GM21576 (cell line): ENCODE measurements at regions not wholly inside any gene's neighbourhood (a gene's known extent, or its start where the extent isn't known, plus 50 kb on each side); places are given as distances from the start of the nearest gene placed in this dataset.
"Not testable (repeated sequence)": the region's sequence is repeated elsewhere in the genome, so short reads cannot be mapped to it uniquely, and the experiment has no call there.

Source experiments
- ATAC-seq: cut with Tn5 transposase; IDR thresholded peaks from one replicate; pipeline ENCODE4 v1.9.1; 2021; ENCODE audit warnings: mild to moderate bottlenecking, moderate library complexity; ENCODE audit not compliant: unreplicated experiment

DNA sequence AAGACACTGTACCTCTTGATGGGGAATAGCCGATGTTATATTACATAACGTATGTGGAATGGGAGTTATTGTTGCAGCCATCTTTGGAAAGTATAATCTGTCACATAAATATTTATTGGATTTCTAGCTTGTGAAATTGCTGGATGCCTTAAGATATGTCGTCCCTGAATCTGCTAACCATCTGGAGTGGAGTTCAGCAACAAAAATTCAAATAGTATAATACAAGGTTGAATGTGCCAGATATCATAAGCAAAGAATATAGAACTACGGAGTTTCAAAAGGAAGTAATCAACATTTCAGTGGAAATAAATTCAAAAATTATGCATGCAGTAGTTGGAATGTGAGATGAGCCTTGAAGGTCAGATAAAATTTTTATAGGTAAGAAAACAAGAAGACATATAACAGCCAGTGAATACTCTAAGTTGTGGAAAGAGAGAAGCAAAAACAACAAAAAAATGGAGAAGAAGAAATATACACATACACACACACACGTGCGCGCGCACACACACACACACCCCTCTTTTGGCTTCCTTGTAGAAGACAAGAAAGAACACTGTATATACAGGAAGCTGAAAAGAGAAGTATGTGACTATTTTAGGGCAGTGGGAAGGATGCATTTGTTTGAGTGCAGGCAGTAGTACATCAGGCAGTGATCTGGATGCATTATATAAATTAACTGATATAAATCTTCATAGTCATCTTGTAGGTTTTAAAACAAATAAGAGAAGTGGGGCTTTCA is 516.7 kb downstream of the KCNT2 start:
- ATAC-seq: no peak

DNA sequence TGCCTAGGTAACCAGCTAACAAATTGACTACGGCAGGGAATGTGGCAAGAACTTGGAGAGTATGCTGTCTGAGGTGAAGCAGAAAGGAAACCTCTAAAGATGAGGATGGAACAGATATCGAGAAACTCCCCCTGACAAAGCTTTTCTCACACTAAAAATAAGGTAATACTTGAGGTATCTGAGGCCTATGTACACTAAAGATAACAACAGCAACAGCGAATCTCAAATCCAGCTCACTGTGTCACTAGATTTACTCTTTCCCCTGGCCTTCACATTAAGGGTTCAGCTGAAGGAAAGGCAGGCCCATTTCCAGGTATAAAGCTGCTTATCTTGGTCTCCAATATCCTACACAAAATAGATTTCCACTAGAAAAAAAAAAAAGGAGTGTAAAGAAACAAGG is 518.0 kb downstream of the KCNT2 start:
- ATAC-seq: no peak

DNA sequence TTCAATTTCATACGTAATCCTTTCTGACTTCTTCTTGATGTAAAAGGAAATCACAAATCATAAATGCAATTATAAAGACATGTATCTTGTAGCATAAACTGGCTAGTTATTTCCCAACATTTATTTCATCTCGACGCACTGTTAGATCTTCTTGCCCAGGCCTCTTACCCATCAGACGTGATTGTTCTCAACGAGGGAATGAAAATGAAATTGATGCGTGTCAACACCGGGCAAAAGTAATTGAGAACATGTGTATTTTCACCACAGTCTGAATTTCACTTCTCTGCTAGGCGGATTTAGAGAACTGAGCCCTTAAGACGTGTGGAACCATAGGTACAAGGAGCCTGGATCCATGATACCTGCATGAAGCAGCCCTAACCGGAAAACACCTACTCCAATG is 519.7 kb downstream of the KCNT2 start:
- ATAC-seq: no peak

DNA sequence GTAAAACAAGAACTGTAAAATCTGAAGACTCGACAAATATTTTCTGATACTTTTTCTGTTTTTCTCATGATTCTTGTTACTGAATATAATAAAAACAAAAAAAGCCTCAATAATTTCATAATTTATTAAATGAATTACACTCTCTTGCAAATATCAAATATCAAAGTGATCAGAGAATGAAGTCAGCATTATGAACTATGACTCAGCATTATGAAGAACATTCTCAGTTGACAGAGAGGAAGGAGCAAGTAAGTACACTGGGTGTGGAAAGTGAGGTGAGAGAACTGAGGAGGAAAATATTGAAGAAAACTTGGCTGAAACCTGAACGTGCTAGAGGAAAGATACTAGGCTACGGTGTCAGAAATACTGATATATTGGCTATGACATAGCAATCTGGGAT is 529.5 kb downstream of the KCNT2 start:
- no peak for ATAC-seq

DNA sequence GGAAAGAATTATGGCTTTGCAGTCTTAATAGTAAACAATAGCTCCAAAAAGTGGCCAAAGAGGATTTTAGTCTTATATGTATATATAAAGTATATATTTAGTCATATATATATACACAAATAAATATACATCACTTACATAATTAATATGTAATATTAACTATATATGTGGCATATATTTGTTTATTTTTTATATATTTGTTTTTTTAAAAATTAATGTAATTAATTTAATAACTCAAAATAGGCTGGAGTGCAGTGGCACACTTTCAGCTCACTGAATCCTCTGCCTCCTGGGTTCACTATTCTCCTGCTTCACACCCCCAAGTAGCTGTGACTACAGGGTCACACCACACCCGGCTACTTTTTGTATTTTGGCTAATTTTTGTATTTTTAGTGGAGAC is 532.6 kb downstream of the KCNT2 start:
- ATAC-seq: no peak

DNA sequence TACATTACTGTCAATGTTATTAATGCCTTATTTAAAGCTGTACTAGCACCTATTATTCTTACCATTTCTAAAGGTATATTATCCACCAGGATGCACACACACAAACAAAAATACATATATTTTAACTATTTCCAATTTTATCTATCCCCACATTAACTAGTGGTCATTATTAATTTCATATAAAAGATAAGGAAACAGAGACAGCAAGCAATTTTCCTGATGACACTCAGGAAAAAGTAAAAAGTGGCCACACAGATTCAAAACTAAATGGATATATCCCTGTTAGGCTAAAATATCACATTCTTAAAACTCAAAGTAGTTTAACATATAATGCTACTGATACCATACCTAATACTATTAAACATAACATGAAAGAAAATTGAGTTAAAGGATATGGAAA is 534.1 kb downstream of the KCNT2 start:
- no peak for ATAC-seq

DNA sequence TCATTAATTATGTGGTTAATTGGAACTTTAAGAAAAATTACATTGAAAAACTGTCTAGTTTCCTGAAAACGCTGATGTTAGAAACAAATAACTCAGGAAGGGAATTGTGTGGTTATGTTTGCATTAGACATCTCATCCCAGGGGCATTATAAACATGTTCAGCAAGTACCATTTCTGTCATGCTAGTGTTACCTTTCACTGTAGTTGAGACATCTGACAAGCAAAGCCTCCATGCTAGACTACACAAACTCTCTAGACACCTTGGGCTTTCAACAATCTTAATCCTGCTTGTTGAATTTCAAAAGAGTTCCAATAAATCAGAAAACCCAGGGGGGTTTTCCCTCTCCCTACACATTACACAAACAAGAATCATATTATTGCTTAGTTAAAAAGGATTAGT is 536.8 kb downstream of the KCNT2 start:
- ATAC-seq: no peak

DNA sequence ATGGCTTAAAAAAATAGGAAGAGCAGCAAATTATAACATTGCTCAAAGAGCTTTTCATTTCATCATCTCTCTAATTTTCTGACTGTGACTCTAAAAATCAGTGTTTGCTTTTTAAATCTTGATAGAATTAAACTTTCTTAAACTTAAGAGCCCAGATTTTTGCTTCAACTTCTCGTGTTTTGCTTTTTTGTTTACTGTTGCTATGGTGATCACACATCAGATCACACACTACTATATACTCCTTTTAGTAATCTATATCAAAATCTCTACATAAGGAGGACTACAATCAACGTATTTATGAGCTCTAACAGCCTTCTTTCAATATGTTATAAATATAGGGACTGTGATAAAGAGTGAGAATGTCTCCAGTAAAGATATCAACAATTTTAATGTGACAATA is 537.3 kb downstream of the KCNT2 start:
- no peak for ATAC-seq

DNA sequence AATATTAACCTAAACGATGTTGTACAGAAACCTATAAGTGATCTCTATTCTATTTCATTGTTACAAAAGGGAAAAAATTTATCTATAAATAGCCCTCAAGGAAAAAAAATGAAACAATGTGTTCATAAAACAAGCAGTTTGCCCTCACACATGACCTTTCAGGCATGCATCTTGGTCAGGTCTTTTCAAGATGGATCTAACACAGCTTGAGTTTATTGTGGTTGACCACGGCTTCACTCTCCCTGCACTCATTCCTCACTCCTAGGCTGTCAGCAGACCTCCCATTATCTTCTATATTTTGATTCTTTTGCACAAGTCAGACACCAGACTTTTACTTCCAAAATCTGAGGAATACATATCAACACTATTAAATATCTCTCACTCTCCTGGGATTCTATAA is 544.3 kb downstream of the KCNT2 start:
- ATAC-seq: no peak

DNA sequence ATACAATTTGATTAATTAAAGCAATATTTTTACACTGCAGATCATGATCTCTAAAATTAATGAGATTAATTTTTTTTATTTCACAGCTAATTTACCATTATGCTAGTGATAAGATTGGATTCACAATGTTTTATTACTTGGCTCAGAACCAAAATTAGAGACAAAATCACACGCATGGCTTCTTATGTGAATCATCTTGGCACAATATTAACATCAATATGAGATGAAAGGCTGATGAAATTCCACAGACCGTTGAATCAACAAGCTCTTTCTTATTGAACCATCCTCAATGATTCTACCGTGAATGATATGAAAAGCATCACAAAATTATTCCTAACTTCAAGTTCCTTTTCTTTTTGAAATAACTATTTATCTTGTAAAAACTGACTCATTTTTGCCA is 544.9 kb downstream of the KCNT2 start:
- ATAC-seq: no peak

DNA sequence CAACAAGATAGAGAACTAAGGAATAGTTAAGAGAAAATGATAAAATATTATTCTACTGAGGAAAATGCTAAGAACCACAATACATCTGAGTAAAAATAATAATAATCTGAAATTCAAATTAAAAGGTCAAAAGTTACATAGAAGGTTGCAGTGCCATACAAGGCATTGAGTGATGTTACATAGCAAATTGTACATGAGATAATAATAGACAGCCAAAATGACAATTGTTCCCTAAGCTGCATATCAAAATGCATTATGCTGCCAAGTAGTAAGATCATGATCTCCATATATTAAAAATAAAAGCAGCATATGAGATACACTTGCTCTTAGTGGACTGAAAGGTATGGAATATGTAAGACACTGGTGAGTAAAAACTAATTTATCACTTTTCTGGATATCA is 547.7 kb downstream of the KCNT2 start:
- no peak for ATAC-seq

DNA sequence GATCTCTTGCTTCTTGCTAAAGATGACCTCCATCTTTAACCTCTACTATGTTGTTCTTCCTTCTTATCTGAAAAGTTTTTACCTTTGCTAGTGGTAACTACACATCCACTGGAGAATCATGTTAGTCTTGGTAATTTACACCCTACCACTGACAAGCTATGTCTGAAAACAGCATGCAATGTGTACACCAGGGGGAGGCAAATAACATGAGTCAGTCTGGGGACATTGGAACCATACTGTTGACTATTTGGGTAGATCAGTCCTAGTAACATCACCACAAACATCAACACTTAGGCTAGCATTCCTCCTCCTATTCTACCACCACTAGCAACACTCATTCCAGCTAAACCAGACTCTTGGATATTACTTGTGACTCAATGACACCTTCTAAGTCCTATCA is 549.0 kb downstream of the KCNT2 start:
- ATAC-seq: no peak

DNA sequence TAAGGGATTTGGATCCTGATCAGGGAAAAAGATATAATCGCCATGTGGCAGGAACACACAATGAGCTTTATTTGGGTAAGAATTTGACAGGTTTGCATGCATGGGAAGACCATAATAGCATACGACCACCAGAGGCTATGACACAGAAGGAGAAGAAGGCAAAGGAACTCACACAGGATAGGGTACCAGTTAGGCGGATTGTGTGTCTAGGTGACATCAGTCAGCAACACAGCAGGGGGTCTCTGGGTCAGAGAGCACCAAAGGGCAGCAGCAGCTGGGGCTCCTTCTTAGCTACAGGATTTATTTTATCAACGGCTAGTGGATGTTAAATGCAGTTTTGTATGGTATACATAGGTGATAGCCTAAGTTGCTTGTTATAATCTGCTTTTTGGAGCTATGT is 551.3 kb downstream of the KCNT2 start:
- ATAC-seq: no peak

DNA sequence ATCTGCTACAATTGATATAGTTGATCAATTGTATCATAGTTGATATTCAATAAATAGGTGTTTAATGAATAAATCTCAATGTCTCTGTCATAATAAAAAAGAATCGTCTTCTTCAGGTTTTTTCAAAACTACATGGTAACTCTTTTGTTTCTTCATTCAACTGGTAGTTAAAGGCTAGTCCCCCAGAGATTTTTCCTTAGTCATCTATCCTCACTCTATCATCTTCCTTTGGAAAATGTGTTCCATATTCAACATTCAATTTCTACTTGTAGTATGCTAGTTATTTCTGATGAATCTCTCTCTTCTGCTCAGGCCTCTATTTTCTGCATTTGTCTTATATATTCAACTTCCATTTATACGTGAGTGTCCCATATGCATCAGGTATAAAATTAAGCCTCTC is 558.8 kb downstream of the KCNT2 start:
- ATAC-seq: no peak

DNA sequence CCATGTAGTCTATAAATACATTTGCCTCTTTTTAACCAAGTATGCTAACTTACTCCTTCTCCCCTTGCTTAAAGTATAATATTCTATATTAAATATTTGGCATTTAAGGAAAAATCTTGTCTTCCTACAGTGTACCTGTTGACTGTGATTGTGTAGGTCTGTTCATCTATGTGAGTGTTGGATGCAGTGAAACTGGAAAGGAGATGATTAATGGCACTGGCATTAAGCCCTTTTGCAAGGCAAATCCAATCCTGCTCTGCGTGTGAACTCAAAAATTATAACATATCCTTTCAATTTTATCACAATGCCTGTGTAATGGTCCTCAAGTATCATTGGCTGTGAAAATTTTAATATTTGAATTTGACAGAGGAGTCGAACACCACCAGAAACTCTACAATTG is 565.0 kb downstream of the KCNT2 start:
- no peak for ATAC-seq

DNA sequence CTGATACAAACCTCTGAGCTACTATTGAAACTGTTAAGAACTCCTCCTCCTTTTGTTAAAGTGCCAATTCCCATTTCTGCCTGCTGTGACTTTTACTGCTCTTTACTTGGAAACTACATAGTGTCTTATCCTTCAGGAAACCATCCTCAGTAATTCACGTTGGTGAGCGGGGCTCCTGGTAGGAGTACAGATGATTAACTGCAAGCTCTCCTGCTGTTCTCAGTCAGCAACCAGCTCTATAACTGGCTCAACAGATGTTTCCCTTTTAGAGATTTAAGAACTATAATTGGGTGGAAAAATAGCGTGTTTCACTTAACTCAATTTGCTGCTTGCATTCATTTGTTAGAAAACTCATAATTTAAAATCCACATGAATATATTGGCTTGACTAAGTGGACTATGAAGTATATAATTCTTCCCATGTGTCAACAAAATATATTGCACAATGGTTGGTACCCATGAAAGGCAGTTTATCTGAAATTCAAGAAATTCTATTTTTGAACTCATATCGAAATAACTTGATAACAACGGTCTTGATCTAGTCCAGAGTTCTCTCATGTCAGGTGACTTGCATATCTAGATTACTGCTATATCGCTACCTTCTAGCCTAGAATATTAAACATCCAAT is 574.0 kb downstream of the KCNT2 start:
- ATAC-seq: no peak

DNA sequence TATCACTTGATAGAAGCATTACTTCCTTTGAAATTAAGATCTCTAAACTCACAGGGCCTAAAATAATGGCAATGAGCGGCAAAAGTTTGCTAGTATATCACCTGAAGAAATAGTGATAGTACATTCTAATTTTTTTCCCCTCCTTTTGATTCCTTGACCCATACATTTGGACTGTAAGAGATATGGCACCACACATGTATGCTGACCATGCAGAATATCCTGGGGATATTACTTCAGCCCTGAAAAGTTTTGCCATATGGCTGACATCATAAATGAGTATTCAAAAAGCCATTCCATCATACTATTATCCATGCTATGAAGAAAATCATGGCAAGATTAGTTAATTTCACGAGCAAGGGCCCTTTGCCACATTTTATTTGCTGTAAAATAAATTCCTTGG is 576.9 kb downstream of the KCNT2 start:
- not testable (repeated sequence) for ATAC-seq

DNA sequence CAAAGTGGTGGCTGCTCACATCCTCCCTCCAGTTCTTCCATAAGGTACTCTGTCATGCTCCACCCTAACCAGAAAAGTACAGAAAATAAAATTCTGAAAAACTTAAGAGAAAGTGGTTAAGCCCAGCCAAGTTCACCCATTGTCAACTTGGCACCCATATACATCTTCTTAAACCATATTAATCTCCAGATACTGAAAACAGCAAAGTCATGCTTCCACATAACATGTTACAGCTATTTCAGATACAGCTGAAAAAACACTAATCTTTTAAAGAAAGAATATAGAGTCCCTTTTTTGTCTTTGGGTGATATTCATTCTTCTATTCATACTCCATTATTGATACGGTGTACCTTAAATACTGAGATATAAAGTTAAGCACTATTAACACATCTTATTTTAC is 577.8 kb downstream of the KCNT2 start:
- no peak for ATAC-seq

DNA sequence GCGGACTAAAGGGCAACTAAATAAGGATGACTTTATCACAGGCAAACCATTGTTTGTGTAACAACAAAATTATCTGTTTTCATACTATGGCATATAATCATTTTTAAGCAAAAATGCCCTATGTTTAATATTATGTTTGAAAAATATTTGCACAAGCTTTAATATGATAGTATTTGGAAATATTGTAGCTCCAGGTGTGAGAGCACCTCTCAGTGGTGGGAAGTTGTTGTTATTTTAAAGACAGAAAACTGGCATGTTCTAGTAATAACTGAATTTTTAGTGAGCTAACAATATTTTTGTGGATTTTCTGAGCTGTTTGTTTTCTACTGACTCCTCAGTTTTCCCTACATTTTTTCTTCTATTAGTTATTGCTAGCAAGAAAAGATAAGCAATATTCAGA is 578.8 kb downstream of the KCNT2 start:
- ATAC-seq: no peak

DNA sequence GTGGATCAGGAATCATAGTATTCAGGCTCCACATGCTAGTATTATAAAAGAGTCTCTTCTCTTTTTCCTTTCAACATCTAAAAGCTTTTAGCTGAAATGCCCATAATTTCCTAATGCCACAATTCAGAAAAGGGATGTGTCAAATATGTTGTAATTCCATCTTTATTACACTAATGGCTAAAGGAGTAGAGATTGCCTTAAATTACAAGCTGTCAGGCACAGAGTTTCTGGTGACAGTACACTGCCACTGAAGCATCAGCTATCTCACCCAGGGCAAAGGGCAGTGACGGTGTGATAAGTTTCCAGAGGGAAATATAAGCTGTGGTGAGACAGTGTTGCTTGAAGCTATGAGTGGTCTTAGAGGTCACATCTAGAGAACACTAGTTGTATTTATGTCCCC is 581.1 kb downstream of the KCNT2 start:
- ATAC-seq: no peak

DNA sequence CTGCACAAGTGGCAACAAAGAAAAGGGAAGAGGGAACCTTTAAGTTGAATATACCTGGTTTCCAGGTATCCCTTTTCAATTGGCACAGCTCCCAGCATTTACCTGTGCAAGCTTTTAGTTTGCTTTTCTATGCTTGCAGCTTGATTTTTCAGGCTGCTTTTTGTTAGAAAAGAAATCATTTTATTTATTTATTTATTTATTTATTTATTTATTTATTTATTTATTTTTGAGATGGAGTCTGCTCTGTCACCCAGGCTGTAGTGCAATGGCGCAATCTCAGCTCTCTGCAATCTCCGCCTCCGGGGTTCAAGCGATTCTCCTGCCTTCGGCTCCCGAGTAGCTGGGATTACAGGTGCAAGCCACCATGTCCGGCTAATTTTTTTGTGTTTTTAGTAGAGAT is 587.1 kb downstream of the KCNT2 start:
- ATAC-seq: not testable (repeated sequence)

DNA sequence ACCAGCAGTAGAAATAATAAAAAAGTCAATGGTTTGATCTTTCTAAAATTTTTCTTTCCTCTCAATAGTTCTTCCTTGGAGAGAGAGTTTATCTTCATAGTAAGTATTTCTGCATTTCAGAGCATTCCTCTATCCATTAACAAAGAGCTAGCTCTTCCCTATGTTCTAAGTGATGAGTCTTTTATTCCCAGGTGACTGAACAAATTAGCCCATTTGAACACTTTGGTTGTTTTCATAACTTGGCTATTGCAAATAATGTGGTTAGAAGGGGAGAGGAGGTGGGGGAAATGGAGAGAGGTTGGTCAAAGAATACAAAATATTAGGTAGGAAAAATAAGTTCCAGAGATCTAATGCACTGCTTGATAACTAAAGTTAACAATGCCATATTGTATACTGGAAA is 598.9 kb downstream of the KCNT2 start:
- ATAC-seq: no peak

DNA sequence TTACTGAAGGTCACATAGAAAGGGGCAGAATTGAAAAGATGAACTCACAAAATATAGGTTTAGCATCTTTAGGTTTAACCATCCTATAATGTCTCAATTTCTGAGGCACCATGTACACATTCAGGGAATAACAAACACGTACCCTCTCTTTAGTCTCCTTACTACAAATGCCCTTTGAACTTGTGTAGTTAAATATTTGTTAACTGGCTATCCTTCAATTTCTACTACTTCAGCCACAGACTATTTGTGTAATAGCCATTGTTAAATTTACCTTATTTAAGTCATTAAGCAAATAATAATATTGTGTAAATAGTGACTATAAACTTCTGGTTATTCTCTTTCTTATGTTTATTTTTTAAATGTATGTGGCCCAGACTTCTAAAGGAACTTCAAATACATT is 600.5 kb downstream of the KCNT2 start:
- no peak for ATAC-seq
